ENCODE measurements at regions not wholly inside any gene's neighbourhood (a gene's known extent, or its start where the extent isn't known, plus 50 kb on each side); places are given as distances from the start of the nearest gene placed in this dataset.
"Not testable (repeated sequence)": the region's sequence is repeated elsewhere in the genome, so short reads cannot be mapped to it uniquely, and the experiment has no call there.

DNA sequence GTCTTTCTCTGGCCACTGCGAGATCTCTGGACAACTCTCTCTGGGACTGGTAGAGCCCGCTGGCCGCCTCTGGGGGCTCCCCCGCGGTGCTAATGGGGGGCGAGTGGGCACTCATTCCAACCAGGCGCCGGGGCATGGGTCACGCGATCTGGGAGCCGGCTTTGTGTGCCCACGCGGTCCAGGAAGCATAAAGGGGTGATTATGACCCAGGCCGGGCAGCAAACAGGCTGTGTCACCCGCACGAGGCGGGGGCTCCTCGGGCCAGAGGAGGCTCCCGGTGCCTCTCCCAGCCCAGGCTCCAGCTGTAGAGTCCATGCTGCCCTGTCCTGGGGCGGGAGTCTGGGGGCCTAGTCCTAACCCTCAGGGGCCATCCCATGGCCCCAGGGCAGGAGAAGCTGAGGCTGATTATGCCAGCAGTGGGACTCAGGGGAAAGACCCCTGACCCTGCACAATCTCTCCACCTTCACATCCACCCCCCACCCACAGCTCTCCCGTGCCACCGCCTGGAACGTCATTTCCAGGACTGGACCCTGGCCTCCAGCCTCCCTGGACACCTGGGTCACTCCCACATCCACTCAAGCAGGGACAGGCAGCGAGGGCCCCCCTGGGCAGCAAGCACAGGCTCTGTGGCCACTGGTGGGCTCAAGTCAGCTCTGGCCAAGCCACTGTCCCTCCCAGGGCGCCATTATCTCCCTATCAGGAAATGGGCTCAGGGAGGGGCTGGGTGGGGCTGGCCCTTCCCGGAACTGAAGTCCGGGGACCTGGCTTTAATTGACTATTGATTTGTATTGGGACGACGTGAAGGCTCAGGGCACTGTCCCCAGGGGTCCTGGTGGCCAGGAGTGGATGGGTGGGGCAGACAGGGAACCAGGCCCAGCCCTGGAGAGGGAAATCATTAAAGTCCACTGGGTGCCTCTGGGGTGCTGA lies 50.0 kb downstream of the PTPRS start:
- no peak for DNase-seq

DNA sequence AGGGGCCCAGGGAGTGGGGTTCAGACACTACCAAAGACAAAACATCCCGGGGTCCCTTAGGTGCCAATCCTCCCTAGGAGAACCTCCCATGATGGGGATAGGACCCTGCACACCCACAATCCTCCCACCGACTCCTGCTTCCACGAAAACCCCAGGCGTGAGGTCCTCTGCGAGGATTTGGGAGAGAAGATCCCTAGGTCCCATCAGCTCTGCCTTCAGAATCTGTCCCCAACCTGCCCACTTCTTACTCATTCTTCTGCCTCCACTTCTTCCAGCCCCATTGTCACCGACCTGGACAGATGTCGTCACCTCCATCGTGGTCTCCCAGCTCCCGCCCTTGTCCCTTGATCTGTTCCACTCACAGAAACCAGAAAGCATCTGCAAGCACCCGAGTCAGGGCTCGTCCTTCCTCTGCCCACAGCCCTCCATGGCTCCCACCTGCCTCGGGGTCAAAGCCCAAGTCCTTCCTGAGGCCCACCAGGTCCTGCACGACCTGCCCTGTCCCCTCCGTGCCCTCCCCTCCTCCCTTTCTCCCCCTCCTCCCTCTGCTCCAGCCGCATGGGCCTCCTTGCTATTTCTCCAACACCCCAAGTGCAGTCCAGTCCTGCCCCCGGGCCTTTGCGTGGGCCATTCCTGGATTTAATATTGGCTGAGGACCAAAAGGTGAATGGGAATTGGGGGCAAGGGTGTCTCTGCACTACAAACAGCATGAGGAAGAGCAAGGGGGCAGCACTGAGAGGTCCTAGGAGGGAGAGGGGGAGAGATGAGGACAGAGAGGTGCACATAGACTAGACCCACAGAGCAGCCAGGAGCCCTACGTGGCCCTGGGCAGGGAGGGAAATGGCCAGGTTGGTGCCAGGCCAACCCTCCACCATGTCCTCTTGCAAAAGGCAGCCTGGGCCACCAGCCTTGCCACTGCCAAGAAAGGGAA lies 51.3 kb downstream of the PTPRS start:
- DNase-seq = no peak

DNA sequence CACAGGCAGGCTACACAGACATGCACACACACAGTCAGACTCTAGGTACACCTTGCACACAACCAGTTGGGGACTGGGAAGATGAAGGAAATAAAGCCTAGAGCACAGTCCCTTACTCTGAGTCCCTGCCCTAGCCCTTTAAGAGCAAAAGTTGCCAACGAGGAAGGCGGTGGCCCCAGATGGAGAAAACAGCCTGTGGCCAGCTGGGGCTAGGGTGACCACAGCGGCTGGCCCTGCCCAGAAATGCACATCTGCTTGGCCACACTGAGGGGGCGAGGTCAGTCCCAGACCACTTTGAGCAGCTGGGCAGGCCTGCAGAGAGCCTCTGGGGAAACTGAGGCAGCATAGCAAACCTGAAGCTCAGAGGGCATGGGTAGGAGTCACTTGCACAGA lies 52.3 kb downstream of the PTPRS start:
- no peak for DNase-seq

DNA sequence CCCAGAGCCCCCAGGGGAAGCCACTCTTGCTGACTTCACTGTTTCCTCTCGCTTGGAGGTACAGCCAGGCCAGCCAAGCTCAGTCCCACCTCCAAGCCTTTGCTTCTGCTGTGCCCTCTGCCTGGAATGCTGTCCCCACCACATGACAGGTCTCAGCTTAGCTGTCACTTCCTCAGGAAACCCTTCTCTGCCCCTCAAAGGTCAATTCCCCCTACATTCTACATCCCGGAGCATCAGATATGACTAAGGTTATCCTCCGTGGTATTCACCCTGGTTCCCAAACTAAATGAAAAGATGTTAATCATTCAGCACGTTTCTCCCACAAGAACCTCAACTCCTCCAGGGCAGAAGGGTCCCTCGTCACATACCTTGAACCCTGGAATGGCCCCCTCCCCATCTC lies 53.5 kb downstream of the PTPRS start:
- DNase-seq = no peak

DNA sequence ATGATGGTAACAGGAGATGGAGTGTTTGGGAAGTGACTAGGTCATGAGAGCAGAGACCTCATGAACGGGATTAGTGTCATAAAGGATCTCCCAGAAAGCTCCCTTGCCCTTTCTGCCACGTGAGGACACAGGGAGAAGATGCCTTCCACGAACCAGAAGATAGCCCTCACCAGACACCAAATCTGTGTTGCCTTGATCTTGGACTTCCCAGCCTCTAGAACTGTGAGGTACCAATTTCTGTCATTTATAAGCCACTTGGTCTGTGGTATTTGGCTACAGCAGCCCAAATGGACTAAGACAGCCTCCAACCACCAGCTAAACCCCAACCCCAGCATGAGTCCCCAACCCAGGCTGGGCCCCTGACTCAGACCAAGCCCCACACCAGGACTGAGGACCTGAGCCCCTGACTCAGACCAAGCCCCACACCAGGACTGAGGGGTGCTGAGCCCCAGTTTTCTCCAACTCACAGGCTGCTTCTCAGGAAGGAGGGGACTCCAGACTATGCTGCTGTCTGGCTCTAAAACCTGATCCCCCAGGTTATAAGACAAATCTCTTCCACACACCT lies 54.1 kb downstream of the PTPRS start:
- DNase-seq = no peak

DNA sequence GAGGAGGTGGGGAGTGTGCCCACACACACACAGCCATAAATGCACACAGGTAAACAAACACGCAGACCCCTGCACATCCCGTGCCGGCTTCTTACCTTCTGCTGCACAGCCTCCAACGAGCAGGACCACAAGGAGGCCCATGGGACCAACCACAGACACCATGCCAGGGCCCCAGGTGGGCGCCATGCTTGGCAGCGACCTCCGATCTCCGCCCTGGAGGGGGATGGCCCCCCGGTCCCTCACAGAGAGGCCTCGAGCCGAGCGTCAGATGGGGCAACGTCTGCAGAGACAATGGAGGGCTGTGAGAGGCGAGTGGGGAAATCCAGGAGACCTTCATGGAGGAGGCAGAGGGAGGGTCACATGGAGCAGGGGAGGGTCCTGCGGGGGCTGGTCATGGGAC lies 54.7 kb downstream of the PTPRS start:
- DNase-seq = no peak

DNA sequence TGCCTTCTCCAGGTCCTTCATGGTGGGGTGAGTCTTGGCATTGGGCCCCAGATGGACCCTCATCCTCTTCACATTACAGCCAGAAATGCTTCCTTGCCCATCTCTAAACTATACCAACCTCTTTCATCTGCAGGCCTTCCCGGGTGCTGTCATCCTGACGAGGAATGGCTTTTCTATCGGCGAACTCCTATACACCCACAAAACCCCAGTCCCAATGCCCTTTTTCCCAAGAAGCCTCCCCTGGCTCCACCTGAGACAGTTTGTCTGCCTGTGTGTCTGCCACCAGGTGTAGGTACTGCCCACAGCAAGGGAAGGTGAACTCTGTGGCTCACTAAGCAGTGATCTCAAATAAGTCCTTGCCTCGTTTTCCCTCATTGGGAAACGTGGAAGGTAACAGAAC lies 55.3 kb downstream of the PTPRS start:
- DNase-seq = no peak

DNA sequence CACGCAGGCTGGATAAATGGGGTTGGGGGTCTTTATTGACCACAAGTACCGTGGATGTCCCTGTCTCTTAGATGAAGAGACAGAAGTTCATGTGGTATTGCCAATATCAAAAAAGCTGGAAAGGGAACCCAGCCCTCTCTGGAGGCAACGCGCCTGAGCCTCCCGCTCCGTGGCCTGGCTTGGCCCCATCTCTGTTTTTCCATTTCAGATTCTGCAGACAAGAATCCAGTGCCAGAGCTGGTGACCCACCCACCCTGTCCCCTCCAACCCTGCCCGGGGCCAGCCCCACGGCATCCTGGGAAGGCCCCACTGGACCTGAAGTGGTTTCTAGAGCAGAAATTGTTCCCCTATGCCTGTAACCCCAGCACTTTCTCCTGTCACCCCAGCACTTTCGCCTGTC lies 57.7 kb downstream of the PTPRS start:
- no peak for DNase-seq

DNA sequence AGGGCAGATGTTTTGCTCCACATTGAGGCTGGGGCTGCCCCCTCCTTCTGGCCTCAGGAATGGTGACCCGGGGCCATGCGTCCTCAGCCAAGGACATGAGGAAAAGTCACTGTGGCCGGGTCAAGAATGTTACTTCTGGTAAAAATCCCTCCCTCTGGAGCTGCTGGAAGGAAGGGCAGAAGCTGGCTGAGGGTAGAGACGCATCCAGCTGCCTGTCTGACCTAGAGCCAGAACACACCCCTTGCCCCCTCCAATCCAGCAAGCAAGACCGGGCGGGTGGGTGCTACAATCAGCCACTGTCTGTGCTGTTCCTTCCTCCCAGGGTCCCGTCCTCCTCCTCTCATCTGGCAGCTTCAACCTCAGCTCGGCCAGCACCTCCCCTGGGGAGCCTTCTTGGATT lies 59.0 kb downstream of the PTPRS start:
- DNase-seq = no peak

DNA sequence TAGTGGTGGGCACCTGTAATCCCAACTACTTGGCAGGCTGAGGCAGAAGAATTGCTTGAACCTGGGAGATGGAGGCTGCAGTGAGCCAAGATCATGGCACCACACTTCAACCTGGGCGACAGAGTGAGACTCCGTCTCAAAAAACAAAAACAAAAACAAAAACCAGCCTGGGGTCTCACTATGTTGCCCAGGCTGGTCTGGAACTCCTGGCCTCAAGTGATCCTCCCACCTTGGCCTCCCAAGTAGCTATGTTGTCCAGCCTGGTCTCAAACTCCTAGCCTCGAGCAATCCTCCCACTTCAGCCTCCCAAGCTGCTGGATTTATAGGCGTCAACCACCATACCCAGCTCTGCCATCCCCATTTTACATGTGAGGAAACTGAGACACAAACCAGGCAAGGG lies 64.9 kb downstream of the PTPRS start:
- DNase-seq = not testable (repeated sequence)

DNA sequence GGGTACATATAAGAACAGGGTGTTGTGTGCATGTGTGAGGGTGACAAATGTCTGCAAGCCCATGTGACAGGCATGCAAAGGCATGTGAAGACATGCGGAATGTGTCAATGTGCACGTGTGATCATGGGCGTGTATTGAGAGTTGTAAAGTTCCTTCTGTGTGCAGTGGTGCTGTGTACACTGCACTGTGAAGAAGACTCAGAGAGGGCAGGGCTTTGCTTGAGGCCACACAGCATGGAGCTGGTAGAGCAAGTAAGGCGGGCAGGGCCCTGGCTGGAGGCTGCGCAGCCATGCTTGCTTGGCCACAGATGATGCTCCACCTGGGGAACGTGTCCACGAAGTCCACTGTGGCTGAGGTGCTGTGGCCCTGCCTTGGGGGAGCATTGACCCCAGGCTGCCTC lies 66.8 kb downstream of the PTPRS start:
- no peak for DNase-seq

DNA sequence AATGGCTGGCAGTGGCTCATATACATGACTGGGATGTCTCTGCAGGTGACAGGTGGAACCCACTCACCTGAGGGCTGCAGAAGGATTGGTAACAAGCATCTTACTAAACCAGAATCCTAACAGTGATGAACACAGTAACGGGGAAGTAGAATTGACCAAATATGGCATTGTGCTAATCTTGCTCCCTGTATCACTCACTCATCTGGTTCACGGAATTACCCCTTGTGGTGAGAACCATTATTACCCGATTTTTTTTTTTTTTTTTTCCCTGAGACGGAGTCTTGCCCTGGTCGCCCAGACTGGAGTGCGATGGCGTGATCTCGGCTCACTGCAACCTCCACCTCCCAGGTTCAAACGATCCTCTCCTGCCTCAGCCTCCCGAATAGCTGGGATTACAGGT lies 69.5 kb downstream of the PTPRS start:
- DNase-seq = no peak

DNA sequence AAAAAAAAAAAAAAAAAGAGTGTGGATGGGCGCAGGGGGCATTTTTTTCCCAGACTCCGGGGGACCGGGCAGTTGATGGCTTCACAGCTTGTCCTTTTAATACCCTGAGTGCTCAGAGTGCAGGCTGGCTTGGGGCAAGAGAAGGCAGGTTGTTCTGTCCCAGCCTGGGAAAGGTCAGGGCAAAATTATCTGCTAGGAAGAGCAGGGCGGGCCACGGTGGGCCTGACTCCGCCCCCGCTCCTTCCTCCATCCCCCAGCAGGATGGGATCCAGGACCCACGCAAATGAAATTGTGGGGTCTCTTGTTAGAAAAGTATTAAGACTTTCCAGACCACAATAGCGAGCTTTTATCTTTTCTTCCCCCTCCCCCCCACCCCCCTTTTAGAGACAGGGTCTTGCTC lies 70.7 kb downstream of the PTPRS start:
- no peak for DNase-seq

DNA sequence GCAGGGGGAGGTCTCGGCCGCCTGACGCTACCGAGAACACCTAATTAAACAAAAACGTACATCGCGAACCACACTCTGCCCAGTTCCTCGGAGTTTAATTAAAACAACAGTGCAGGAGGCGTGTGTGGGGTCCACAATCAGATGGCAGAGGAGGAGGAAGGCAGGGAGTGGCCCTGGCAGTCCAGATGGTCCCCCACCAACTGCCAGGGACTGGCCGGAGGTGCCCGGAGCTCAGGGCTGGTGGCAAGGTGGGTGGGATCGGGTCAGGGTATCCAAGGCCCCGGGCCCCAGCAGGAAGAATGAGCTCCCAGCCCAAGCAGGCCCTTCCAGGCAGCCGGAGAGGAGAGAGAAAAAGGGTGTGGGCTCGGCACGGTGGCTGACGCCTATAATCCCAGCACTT lies 71.3 kb downstream of the PTPRS start:
- DNase-seq = no peak

DNA sequence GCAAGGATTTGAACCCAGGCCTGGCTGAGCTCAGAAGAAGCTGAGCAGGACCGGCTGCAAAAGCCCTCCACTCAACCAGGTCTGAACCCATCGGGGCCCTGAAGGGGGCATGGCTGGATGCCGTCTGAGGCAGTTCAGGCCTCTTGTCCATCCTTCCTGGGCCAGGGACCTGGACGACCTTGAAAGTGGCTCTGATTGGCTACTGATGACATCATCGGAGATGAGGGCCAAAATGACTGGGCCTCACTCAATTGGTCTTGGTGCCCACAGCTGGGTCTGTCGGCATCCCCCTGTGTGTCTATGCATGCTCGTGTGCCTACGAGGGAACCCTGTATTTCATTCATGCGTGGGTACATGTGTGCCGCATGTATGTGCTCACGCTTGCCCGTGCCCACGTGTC lies 71.8 kb downstream of the PTPRS start:
- DNase-seq = no peak

DNA sequence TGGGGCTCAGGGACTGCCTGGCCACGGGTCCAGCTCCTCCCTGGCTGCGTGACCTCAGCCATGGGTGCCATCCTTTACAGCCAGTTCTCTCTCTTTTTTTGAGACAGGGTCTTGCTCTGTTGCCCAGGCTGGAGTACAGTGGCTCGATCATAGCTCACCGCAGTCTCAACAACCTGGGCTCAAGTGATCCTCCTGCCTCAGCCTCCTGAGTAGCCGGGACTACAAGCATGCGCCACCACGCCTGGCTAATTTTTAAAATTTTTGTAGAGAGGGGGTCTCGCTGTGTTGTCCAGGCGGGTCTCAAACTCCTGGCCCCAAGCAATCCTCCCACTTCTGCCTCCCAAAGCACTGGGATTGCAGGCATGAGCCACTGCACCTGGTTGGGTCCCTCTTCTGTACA lies 75.4 kb downstream of the PTPRS start:
- DNase-seq = no peak

DNA sequence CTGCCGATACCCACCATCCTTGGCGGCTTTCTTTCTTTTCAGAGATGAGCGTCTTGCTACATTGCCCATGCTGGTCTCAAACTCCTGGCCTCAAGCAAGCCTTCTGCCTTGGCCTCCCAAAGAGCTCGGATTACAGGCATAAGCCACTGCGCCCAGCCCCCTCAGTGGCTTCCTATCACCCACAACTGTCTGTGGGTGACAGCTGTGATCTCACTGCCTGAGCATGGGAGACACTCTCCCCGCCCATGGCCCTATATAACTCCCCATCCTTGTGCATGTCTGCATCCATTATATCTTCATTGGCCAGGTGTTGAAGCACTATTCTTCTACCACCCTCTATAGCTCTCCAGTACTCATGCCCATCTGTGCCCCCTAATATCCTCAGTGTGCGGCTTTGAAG lies 76.2 kb downstream of the PTPRS start:
- DNase-seq = no peak

DNA sequence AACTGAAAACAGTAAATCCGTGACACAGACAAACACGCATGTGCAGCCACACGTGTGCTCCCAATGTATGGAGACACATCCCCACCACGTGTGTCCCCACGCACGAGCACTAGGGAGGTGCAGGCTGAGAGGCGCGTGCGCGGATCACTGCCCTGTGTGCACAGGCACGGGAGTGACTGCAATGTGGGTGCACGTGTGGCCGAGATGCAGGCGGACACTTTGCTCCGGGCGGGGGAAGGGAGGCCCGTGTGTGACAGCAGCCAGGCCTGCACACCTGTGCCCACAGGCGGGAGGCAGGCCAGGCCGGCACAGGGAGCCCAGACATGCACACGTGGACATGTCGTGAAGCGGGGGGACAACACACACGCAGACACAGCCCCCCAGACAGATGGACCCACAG lies 77.0 kb downstream of the PTPRS start:
- no peak for DNase-seq

DNA sequence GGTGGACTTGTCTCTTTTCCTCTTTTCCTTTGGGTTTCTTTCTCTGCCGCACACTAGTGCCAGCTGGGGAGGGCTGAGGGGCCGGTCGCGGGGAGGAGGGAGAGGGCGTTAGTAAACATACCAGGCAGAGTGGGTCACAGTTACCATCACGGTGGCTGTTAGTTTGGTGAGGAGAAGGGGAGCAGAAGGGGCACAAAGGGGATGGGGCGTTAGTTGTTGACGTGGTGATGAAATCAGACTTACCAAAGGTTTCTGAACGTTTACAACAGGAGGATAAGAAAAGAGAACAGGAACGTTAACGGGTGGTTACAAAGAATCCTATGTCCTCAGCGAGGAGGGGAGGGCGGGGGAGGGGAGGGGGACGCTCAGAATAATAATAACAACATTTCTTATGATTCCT lies 77.9 kb downstream of the PTPRS start:
- no peak for DNase-seq

DNA sequence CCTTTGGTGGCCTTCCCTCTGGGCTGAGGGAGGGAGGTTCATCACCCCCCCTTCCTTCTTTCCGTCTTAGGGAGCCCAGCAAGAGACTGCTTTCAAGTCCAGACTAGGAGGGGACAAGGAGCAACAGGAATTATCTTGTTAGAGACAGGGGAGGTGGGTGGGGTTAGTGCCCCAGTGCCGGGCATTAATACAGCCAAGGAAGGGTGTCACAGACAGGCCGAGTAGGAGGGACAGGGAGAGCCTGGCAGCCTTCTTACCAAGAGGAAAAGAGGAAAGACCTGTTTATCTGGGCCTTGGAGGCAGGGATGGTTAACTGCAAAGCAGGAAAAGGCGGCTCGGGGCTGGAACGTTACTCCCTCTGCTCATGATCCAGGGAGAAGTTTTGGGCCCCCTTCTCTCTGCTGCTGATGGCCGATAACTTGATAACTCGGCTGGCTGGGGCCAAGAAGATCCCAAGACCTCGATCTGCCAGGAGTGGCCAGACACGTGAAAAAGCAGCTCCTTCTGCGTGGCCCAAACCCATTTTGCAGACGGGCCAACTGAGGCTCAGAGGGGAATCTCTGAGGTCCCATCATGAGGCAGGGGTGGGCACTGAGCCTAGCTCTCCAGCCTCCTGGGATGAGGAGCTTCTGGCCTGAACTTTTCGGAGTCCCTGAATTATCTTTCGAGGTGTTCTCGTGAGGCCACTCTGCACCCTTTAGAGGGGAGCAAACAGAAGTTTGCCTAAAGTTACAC lies 79.3 kb downstream of the PTPRS start:
- DNase-seq = no peak

DNA sequence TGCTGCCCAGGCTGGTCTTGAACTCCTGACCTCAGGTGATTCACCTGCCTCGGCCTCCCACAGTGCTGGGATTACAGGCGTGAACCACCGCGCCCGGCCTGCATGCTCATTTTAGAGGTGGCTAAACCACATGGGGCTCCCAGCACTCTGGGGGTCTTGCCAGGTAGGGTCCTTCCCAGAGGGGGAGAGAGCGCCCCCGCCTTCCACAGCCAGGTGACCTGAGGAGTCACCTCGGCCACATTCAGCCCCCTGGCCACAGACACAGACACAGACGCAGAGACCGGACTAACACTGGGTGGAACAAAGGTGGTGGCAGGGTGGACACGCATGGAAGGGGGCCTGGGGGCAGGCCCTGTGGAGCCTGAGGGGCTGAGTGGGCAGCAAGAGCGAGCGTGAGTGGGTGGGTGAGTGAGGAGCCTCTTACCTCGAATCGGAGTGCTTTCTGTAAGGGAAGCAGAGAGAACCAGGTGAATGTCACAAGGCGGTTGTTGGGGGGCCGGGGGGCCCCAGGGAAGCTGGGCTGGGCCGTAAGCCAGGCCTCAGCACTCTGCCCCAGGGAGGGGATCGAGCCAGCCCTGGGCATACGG lies 80.1 kb downstream of the PTPRS start:
- DNase-seq = no peak

DNA sequence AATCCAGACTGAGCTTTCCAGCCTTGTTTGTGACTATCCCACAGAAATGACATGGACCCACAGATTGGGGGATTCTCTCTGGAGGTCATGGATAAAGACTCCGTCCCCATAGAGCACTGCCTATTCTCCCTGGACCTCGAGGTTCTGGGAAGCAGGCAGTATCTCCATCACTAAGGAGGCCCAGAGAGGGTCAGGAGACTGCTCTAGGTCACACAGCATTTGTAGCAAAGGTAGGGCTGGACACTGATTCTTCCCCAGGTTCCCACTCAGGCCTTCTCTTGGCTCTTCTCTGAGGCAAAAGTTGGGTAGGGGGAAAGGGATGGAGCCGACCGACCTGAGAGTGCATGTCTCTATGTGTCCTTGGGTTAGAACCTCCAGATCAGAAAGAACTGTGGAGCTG lies 80.9 kb downstream of the PTPRS start:
- DNase-seq = no peak

Measured in NCI-H345 (cell line).